SKM-1 (cell line): ENCODE measurements at regions not wholly inside any gene's neighbourhood (a gene's known extent, or its start where the extent isn't known, plus 50 kb on each side); places are given as distances from the start of the nearest gene placed in this dataset.
A peak's percentile ranks its signal among the peaks of the same experiment; 100 is the strongest.
"Not testable (repeated sequence)": the region's sequence is repeated elsewhere in the genome, so short reads cannot be mapped to it uniquely, and the experiment has no call there.

Source experiments
- DNase-seq: peaks from one replicate; lab custom pipeline; 2025; ENCODE audit not compliant: unreplicated experiment; lab: John Stamatoyannopoulos, UW

DNA sequence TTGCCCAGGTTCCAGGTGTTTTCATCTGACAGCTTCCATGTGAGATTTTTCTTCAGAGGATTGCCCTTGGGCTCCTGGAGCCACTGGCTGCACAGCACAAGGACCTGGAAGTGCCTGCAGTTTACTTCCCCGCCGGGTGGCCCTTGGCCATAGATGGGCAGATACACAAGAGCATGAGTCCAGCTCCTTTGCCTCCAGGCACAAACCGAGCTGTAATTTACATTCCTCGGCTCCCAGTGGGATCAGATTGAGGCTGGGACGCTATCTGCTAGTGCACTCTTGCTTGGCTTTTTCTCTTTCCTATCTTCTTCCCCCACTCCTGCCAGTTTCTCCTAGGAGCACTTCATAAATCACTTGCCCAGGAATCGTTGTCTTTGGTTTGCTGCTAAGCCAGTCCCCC is 85.4 kb upstream of the RALY start:
- DNase-seq = no peak

- no peak for DNase-seq
Measured at GRCh38 chr20:33908868-33909267, 84.8 kb upstream of the RALY start.

- no peak for DNase-seq
Measured at GRCh38 chr20:33909331-33909921, 84.3 kb upstream of the RALY start.

GRCh38 chr20:33910056-33910455 is 83.7 kb upstream of the RALY start:
- no peak for DNase-seq

DNA sequence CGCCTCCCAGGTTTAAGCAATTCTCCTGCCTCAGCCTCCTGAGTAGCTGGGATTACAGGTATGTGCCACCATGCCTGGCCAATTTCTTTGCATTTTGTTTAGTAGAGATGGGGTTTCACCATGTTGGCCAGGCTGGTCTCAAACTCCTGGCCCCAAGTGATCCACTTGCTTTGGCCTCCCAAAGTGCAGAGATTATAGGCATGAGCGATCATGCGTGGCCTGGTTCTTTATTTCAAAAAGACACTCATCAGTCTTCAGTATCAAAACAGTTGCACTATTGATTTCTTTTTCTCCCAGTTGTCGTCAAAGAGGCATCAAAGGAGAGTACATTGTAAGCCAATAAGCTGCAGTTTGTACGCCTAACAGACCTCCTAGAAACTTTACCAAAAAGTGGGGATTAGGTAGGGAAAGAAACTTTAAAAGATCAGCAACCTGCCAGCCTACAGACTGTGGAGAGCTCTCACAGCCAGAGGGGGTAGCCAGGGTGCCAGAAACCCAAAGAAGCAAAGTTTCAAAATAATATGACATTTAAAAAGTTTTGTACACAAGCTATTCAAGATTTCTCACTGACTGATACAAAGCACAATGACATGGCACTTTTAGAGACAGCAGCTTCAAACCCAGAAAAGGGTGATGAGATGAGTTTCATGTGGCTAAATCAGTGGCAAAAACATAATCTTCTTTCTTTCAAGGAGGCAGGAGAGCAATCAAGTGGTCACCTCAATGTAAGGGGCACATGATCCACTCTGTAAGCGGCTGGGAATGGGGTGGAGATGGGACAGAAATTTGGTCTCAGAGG is 83.0 kb upstream of the RALY start:
- no peak for DNase-seq

DNA sequence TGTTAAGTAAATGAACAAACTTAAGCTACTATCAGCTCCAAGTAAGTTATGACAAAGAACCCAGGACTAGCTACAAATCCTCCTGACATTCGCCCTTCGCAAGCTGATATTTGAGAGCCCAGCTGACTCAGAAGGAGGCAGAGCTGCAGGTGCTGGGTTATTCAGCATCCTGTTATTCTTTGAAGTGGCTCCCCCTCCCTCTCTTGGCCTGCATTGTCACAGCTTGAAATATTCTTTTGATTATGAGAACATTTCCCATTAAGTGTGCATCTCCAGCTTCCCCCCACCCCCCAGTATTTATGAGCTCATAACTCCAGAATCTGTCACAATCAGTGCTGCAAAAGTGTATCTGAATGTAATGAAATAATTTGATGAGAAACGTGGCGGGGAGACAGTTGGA is 78.8 kb upstream of the RALY start:
- DNase-seq = no peak

- DNase-seq = peak; percentile 4
Measured at GRCh38 chr20:33915726-33916331, 77.9 kb upstream of the RALY start.

DNA sequence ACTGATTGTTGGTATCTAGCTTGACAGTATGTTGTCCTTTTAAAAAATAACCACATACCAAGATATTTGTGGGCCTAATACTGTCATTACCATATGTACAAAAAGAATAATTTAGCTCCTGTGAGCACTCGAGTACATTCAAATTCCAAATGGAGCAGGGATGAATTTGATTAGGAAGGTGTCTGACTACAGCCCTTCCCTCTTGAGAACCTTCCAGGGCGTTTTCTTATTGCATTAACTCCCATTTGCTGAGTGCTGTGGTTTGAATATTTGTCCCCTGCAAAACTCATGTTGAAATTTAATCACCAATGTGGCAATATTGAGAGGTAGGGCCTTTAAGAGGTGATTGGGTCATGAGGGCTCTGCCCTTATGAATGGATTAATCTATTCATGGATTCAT is 76.9 kb upstream of the RALY start:
- DNase-seq = no peak

GRCh38 chr20:33917831-33918525 is 75.7 kb upstream of the RALY start:
- DNase-seq = no peak

DNA sequence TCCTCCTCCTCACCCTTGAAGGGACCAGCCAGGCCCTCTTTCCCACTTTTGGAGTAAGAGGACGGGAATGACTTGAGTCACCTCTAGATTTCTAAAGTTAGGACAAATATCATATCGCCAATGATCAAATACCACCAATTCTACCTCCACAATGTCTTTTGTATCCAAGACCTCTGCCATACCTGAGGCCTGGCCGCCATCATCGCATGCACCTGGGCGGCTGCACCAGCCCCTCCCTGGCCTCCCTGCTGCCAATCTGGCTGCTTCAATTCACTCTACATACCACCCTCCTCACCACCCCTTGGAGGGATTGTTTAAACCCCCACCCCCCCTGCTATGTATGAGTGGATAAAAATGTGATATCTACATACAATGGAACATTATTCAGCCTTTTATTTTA is 75.0 kb upstream of the RALY start:
- DNase-seq = no peak

- peak; percentile 93 for DNase-seq
Measured at GRCh38 chr20:33919653-33920052, 74.1 kb upstream of the RALY start.

GRCh38 chr20:33922224-33922623 is 71.5 kb upstream of the RALY start:
- DNase-seq = no peak

- no peak for DNase-seq
Measured at GRCh38 chr20:33923740-33924139, 70.0 kb upstream of the RALY start.

DNA sequence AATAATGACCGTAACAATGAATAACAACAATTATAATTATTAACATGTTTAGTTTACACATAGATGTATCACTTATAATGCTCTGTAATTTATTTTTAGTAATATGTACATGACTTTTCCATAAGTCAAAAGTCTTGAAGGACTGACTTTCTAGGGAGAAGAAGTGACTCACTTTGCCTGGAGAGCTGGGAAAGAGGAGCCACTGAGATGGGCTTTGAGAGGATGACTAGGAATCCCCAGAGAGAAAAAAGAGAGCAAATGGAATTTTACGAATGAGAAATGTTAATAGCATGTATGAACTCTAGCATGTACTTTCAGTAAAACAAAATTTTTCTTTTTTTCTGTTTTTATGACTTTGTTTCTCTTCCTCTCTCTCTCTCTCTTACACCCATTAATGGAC is 67.8 kb upstream of the RALY start:
- DNase-seq = no peak

- no peak for DNase-seq
Measured at GRCh38 chr20:33926425-33926824, 67.3 kb upstream of the RALY start.

DNA sequence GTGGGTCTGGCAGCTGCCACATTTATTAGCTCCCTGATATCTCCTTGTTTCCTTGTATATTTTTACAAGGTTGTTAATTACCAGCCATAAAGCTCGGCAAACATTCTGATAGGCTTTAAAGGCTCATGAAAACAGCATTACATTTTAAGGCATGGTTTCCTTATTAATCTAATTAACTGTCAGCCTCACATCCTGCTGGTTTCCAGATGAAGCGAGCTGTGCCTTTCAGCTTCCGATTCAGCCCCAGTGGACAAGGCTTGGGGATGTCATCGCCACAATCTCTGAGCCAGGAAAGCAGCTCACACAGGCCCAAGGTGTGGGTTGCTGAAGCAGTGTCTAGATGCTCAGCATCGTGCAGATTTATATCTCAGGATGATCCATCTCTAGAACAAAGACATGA is 66.0 kb upstream of the RALY start:
- no peak for DNase-seq

GRCh38 chr20:33929917-33930316 is 63.8 kb upstream of the RALY start:
- DNase-seq = no peak

- DNase-seq = no peak
Measured at GRCh38 chr20:33933469-33933909, 60.2 kb upstream of the RALY start.

GRCh38 chr20:33936656-33937055 is 57.1 kb upstream of the RALY start:
- no peak for DNase-seq

DNA sequence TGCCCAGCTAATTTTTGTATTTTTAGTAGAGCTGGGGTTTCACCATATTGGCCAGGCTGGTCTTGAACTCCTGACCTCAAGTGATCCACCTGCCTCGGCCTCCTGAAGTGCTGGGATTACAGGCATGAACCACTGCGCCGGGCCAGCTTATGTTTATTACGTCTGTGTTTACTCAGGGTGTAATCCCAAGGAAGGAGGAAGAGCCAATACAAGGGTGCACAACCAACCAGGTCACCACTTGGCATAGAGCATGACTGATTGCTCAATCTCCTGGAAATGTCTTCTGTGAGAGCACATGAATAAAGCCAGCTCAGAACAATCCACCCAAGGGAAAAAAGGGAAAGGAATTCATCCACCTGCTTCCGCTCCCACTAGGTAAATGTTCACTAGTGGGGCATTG is 54.7 kb upstream of the RALY start:
- DNase-seq = not testable (repeated sequence)

DNA sequence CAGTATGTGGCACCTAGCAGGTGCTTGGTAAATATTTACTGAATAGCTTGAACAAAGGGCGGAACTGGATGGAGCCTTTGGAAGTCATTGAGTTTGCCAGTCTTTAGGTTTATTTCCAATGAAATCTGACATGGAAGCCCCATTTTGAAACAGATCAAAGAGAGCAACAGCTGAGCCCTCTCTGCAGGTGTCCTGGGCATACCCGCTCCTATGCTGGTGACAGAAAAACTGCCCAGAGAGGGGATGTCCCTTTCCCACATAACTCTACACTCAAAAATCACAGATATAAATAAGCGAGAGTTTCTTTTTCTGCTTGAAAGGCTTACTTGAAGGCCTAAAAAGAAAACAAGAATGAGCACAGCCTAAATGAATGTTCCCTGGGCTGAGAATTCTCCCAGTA is 53.0 kb upstream of the RALY start:
- no peak for DNase-seq
